DOHH2 (cell line): ENCODE measurements at regions not wholly inside any gene's neighbourhood (a gene's known extent, or its start where the extent isn't known, plus 50 kb on each side); places are given as distances from the start of the nearest gene placed in this dataset.

ENCODE experiments used
- H3F3A ChIP-seq: fragments of 200-600 bp; sonication (generic), shearing (Covaris generic); 2 replicates; pipeline ENCODE4 v1.6.0; 2016; ENCODE audit warnings: antibody characterized with exemption, mild to moderate bottlenecking; ENCODE audit not compliant: control insufficient read depth, insufficient read depth
- H3K27ac ChIP-seq: fragments of 200-600 bp; sonication (generic); 2 replicates; pipeline ENCODE4 v1.5.1; 2014; ENCODE audit warnings: low read depth, mild to moderate bottlenecking, low read length, moderate library complexity
- H3K27me3 ChIP-seq: fragments of 200-600 bp; sonication (generic); 2 replicates; pipeline ENCODE4 v1.6.1; 2014; ENCODE audit warnings: mild to moderate bottlenecking, low read length, mixed read lengths; ENCODE audit not compliant: control insufficient read depth
- H3K36me3 ChIP-seq: fragments of 200-600 bp; sonication (generic); 2 replicates; pipeline ENCODE4 v1.6.1; 2014; ENCODE audit warnings: mild to moderate bottlenecking, low read length, moderate library complexity, mixed read lengths; ENCODE audit not compliant: control insufficient read depth
- H3K4me1 ChIP-seq: fragments of 200-600 bp; sonication (generic); 2 replicates; pipeline ENCODE4 v1.6.1; 2014; ENCODE audit warnings: mild to moderate bottlenecking, low read length, mixed read lengths; ENCODE audit not compliant: control insufficient read depth
- H3K4me2 ChIP-seq: fragments of 200-600 bp; sonication (generic); 2 replicates; pipeline ENCODE4 v1.6.0; 2014; ENCODE audit warnings: mild to moderate bottlenecking, low read length, moderate library complexity
- H3K4me3 ChIP-seq: fragments of 200-600 bp; sonication (generic); 2 replicates; pipeline ENCODE4 v1.5.1; 2014; ENCODE audit warnings: mild to moderate bottlenecking, low read length, mixed read lengths
- H3K79me2 ChIP-seq: fragments of 200-600 bp; sonication (generic); 2 replicates; pipeline ENCODE4 v1.6.1; 2014; ENCODE audit warnings: mild to moderate bottlenecking, low read length, mixed read lengths; ENCODE audit not compliant: control insufficient read depth
- H3K9me2 ChIP-seq: fragments of 200-600 bp; sonication (generic); replicated peaks from 2 replicates; pipeline ENCODE4 v1.6.1; 2014; ENCODE audit warnings: mild to moderate bottlenecking, low read length, mixed read lengths; ENCODE audit not compliant: control insufficient read depth
- H3K9me3 ChIP-seq: fragments of 200-600 bp; sonication (generic); 2 replicates; pipeline ENCODE4 v1.6.1; 2014; ENCODE audit warnings: antibody characterized with exemption, low read length, mixed read lengths; ENCODE audit not compliant: control insufficient read depth, insufficient read depth
- H4K20me1 ChIP-seq: fragments of 200-600 bp; sonication (generic); 2 replicates; pipeline ENCODE4 v1.6.0; 2014; ENCODE audit warnings: low read depth, mild to moderate bottlenecking, antibody characterized with exemption, low read length, moderate library complexity; ENCODE audit not compliant: control insufficient read depth, insufficient read depth
- EZH2phosphoT487 ChIP-seq: fragments of 200-600 bp; sonication (generic); IDR thresholded peaks from 2 replicates; pipeline ENCODE4 v1.6.1; 2017; ENCODE audit warnings: borderline replicate concordance, mild to moderate bottlenecking, antibody characterized with exemption, low read length, moderate library complexity, mixed read lengths
- TF ChIP-seq, protein P1 (sequence below): fragments of 200-600 bp; sonication (generic); IDR thresholded peaks from one replicate; pipeline ENCODE4 v1.5.1; 2014; ENCODE audit warnings: antibody characterized with exemption, mild to moderate bottlenecking, low read depth, low read length; ENCODE audit not compliant: poor library complexity, severe bottlenecking

DNA sequence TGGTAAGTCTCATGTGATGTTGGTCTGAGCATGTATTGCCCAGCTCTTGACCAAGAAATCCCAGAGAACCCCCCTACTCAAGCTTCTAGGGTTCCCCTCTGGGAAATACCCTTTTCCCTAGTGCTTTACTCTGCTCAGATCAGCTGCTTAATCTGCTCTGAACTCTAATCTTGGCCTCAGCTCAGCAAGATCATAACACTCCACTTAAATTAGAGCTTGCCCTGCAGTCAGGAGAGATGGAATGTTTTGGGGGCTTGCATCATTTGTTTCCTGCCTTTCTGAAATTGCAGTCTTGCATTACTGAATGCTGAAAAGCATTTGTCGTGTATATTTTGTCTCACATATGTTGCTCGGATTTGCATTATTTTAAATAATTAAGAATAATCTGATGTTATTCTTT lies 1153.6 kb downstream of the FSTL5 start:
- Histone ChIP-seq H3K4me2 (no peak overlapping the region), H4K20me1 (no peaks in the 10 kb centered on the region), H3K4me3 (no peak overlapping the region), H3F3A (no peaks in the 10 kb centered on the region), H3K27me3 (no peaks in the 10 kb centered on the region), H3K4me1 (no peaks in the 10 kb centered on the region), H3K9me3 (no peaks in the 10 kb centered on the region), H3K9me2 (no peaks in the 10 kb centered on the region), H3K27ac (no peak overlapping the region), H3K79me2 (no peaks in the 10 kb centered on the region), H3K36me3 (no peaks in the 10 kb centered on the region)
- TF ChIP-seq EZH2phosphoT487 = no peak
- TF ChIP-seq, protein P1, sequence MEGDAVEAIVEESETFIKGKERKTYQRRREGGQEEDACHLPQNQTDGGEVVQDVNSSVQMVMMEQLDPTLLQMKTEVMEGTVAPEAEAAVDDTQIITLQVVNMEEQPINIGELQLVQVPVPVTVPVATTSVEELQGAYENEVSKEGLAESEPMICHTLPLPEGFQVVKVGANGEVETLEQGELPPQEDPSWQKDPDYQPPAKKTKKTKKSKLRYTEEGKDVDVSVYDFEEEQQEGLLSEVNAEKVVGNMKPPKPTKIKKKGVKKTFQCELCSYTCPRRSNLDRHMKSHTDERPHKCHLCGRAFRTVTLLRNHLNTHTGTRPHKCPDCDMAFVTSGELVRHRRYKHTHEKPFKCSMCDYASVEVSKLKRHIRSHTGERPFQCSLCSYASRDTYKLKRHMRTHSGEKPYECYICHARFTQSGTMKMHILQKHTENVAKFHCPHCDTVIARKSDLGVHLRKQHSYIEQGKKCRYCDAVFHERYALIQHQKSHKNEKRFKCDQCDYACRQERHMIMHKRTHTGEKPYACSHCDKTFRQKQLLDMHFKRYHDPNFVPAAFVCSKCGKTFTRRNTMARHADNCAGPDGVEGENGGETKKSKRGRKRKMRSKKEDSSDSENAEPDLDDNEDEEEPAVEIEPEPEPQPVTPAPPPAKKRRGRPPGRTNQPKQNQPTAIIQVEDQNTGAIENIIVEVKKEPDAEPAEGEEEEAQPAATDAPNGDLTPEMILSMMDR = no peak
